C4-2B (cell line): ENCODE measurements at regions not wholly inside any gene's neighbourhood (a gene's known extent, or its start where the extent isn't known, plus 50 kb on each side); places are given as distances from the start of the nearest gene placed in this dataset.

Source experiments
- H3K27ac ChIP-seq: fragments of 450-650 bp; 2 replicates; pipeline ENCODE4 v1.5.1; 2017
- ZFX ChIP-seq: fragments of 450-650 bp; IDR thresholded peaks from 2 replicates; pipeline ENCODE4 v1.6.1; 2017
- TF ChIP-seq, protein P1 (sequence below): fragments of 450-650 bp; conservative IDR thresholded peaks from 2 replicates; pipeline ENCODE4 v1.5.1; 2017; ENCODE audit warnings: mild to moderate bottlenecking

DNA sequence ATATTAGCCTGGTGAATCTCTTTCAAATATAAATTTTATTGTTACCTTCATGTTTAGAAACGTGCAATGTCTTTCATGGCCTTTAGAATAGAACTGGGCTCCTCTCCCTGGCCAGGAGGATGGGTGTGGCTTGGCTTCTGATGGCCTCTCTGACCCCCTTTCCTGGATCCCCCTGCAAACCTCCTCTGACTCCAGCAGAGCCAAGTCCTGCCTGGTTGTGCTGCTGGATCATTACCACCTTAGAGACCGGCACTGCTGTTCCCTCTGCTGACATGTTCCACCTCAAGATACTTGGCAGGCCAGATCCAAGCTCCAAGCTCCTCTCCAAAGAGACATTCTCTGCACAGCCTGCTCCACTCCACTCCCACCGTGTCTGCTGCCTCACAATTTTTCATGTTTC lies 823.8 kb upstream of the HS6ST1 start:
- TF ChIP-seq, protein P1, sequence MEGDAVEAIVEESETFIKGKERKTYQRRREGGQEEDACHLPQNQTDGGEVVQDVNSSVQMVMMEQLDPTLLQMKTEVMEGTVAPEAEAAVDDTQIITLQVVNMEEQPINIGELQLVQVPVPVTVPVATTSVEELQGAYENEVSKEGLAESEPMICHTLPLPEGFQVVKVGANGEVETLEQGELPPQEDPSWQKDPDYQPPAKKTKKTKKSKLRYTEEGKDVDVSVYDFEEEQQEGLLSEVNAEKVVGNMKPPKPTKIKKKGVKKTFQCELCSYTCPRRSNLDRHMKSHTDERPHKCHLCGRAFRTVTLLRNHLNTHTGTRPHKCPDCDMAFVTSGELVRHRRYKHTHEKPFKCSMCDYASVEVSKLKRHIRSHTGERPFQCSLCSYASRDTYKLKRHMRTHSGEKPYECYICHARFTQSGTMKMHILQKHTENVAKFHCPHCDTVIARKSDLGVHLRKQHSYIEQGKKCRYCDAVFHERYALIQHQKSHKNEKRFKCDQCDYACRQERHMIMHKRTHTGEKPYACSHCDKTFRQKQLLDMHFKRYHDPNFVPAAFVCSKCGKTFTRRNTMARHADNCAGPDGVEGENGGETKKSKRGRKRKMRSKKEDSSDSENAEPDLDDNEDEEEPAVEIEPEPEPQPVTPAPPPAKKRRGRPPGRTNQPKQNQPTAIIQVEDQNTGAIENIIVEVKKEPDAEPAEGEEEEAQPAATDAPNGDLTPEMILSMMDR, result no peak
- no peak for TF ChIP-seq ZFX

DNA sequence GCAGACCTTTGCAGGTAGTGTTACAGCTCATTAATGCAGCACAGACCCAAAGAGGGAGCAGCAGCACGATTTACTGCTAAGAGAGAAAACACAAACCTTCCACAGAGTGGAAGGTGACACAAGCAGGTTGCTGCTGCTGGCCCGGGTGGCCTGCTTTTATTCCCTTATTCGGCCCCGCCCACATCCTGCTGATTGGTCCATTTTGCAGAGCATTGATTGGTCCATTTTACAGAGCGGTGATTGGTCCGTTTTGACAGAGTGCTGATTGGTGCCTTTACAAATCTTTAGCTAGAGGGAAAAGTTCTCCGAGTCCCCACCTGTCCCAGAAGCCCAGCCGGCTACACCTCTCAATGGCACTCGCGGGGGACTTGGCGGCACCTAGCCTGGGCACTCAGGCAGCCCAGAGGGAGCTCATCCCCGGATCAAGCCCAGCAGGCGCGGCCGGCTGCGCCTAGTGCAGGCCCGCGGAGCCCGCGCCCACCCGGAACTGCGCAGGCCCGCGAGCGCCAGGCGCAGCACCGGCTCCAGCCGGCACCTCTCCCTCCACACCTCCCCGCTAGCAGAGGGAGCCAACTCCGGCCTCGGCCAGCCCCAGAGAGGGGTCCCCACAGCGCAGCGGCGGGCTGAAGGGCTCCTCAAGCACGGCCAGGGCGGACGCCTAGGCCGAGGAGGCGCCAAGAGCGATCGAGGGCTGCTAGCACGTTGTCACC lies 825.6 kb upstream of the HS6ST1 start:
- TF ChIP-seq, protein P1, result no peak
- TF ChIP-seq ZFX, result no peak
- no peak overlapping the region for H3K27ac ChIP-seq

More for the DNA sequence above, 823.8 kb upstream of the HS6ST1 start:
- H3K27ac ChIP-seq, result no peak overlapping the region

DNA sequence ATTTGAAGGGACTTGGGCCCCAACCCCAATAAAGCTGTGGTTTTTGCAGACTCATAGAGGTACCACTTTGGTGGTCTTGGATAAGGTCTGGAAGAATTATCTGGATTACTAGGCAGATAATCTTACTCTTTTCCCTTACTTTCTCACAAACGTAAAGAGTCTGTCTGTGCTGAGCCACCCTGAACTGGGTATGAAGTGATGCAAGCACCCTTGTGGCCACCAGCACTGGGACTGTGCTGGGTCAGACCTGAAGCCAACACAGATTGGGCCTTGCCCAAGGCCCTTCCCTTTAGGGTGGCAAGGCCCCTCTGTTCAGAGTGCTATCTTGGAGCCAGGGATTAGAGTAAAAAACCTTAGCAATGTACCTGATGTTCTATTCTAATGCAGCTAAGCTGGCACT lies 827.0 kb upstream of the RAB6C start:
- no peak overlapping the region for H3K27ac ChIP-seq
- TF ChIP-seq, protein P1, result no peak
- TF ChIP-seq ZFX, result no peak

DNA sequence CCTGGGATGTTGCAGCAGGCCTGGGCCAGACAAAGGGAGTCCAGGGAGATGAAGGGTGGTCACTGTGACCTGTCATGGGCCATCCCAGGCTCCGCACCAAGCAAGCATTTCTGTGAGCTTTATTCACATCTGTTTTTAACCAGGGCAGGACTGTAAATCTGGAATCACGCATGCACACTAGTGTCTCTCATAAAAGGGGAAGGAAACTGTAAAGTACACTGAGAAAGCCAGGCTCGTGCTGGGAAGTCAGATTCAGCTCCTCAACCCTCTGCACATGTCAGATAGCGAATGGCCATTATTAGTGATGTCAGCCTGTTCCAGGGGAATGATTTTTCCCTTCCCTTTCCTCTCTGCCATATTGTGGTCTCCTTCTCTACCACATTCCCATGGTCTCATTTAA lies 818.6 kb upstream of the RAB6C start:
- TF ChIP-seq ZFX, result no peak
- TF ChIP-seq, protein P1, result no peak
- H3K27ac ChIP-seq, result no peak overlapping the region

DNA sequence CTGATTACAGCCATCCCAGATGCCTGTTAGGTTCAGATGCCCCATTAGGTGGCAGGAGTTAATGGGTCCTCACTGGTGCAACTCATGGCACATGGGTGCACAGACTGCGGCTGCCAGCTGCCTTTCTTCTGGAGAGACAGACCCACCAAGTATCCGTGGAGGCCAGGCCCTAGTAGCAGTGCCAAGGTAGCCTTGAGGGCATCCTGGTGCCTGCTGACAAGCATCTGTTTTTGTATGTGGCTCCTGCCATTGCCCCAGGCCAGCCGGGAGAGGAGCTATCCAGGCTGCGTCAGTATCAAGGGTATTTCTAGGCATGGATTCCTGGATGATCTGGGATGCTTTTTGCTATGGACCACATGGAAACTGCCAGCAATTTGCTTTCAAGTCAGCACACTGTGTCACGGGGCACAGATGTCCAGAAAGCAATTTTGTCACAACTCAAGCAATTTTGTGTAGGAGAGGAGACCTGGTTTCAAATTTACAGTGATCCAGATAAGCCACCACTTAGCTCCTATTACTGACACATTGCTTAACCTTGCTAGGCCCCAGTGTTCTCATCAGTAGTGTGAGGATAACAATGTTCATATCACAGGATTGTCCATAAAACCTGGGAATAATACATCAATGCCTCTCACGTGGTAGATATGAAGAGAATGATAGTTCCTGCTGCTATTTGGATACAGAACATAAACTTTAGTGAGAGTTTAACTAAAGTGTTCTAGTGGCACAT lies 815.1 kb upstream of the RAB6C start:
- H3K27ac ChIP-seq, result no peak overlapping the region
- no peak for TF ChIP-seq ZFX
- TF ChIP-seq, protein P1, result no peak

DNA sequence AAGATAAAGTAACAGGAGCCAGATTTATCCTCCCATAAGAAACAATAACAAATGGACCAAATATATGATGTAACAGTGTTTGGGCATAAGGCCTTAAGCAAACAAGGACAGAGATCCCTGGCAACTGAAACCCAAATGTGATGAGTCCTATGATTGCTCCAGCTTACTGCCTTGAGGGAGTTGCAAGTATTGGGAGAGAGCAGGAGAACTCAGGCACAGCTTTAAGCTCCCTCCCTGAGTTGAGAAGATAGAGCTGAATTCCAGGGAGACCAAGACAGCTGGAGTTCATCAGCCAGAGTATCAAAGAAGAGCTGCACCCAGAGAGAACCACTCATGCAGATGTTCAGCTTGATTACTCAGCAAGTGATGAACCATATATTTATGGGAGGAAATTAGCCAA lies 814.5 kb upstream of the RAB6C start:
- TF ChIP-seq, protein P1, result no peak
- TF ChIP-seq ZFX, result no peak
- H3K27ac ChIP-seq, result no peak overlapping the region

DNA sequence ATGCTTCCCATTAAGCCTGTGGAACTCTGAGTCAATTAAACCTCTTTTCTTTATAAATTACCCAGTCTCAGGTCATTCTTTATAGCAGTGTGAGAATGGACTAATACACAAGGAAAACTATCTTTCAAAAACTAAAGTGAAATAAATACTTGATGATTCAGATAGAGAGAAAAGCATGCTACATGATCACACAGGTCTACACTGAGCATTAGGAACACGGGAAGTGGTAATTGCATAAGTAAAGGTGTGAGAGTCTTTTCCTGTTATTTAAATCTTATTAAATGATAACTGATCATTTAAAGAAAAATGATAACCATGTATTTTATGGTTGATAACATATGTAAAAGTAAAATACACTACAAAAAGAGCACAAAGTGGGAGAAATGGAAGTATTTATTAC lies 812.0 kb upstream of the RAB6C start:
- no peak for TF ChIP-seq ZFX
- TF ChIP-seq, protein P1, result no peak
- no peak overlapping the region for H3K27ac ChIP-seq
